Neural cell (in vitro differentiated cells): ENCODE measurements at regions not wholly inside any gene's neighbourhood (a gene's known extent, or its start where the extent isn't known, plus 50 kb on each side); places are given as distances from the start of the nearest gene placed in this dataset.

ENCODE experiments used
- H2AFZ ChIP-seq: fragments of 200-600, 300-800 bp; sonication (generic), shearing (Covaris generic); 2 replicates; pipeline ENCODE4 v1.6.0; 2014; ENCODE audit warnings: low read depth, mild to moderate bottlenecking, antibody characterized with exemption, low read length, moderate library complexity
- H3F3A ChIP-seq: fragments of 200-600 bp; shearing (Covaris generic); 2 replicates; pipeline ENCODE4 v1.6.1; 2016; ENCODE audit warnings: mild to moderate bottlenecking, moderate library complexity, mixed read lengths, antibody characterized with exemption, low read length; ENCODE audit not compliant: insufficient read depth, poor library complexity, severe bottlenecking
- H3K27ac ChIP-seq: fragments of 200-600, 300-800 bp; sonication (generic), shearing (Covaris generic); 2 replicates; pipeline ENCODE4 v1.5.1; 2014; ENCODE audit warnings: mild to moderate bottlenecking, low read length, moderate library complexity
- H3K27me3 ChIP-seq: fragments of 300-800, 200-600 bp; sonication (generic), shearing (Covaris generic); 2 replicates; pipeline ENCODE4 v1.6.0; 2014; ENCODE audit warnings: mild to moderate bottlenecking, low read depth, low read length, moderate library complexity; ENCODE audit not compliant: insufficient read depth
- H3K36me3 ChIP-seq: fragments of 300-800, 200-600 bp; sonication (generic), shearing (Covaris generic); 2 replicates; pipeline ENCODE4 v1.5.1; 2014; ENCODE audit warnings: mild to moderate bottlenecking, antibody characterized with exemption, low read length, moderate library complexity; ENCODE audit not compliant: insufficient read depth
- H3K4me2 ChIP-seq: fragments of 300-800, 200-600 bp; sonication (generic), shearing (Covaris generic); 2 replicates; pipeline ENCODE4 v1.6.0; 2014; ENCODE audit warnings: mild to moderate bottlenecking, low read length
- H3K4me3 ChIP-seq: fragments of 300-800, 200-600 bp; sonication (generic), shearing (Covaris generic); 2 replicates; pipeline ENCODE4 v1.5.1; 2014; ENCODE audit warnings: mild to moderate bottlenecking, low read length, moderate library complexity
- H3K79me2 ChIP-seq: fragments of 200-600 bp; shearing (Covaris generic); replicated peaks from 2 replicates; pipeline ENCODE4 v1.6.0; 2014; ENCODE audit warnings: mild to moderate bottlenecking, low read length, moderate library complexity; ENCODE audit not compliant: insufficient read depth
- H3K9ac ChIP-seq: fragments of 300-800, 200-600 bp; sonication (generic), shearing (Covaris generic); 2 replicates; pipeline ENCODE4 v1.6.1; 2016; ENCODE audit warnings: mild to moderate bottlenecking, low read length, mixed read lengths
- H3K9me2 ChIP-seq: fragments of 200-600 bp; shearing (Covaris generic); 2 replicates; pipeline ENCODE4 v1.6.1; 2016; ENCODE audit warnings: mild to moderate bottlenecking, low read length, mixed read lengths; ENCODE audit not compliant: insufficient read depth
- H3K9me3 ChIP-seq: fragments of 200-600, 300-800 bp; sonication (generic), shearing (Covaris generic); 2 replicates; pipeline ENCODE4 v1.6.1; 2016; ENCODE audit warnings: mild to moderate bottlenecking, mixed run types, low read length, moderate library complexity, mixed read lengths
- H4K20me1 ChIP-seq: fragments of 200-600 bp; shearing (Covaris generic); 2 replicates; pipeline ENCODE4 v1.6.1; 2016; ENCODE audit warnings: mild to moderate bottlenecking, mixed run types; ENCODE audit not compliant: insufficient read depth
- EP300 ChIP-seq: fragments of 450-650 bp; conservative IDR thresholded peaks from 2 replicates; pipeline ENCODE4 v1.6.1; 2014; ENCODE audit warnings: antibody characterized with exemption, mild to moderate bottlenecking, moderate library complexity; ENCODE audit not compliant: poor library complexity, severe bottlenecking
- EZH2 ChIP-seq: fragments of 200-600, 300-800 bp; shearing (Covaris generic), sonication (generic); IDR thresholded peaks from 2 replicates; pipeline ENCODE4 v1.6.1; 2014; ENCODE audit warnings: antibody characterized with exemption, low read length, borderline replicate concordance, mild to moderate bottlenecking; ENCODE audit not compliant: insufficient read depth, poor library complexity, severe bottlenecking
- MXI1 ChIP-seq: fragments of 450-650 bp; conservative IDR thresholded peaks from 2 replicates; pipeline ENCODE4 v1.6.1; 2014; ENCODE audit warnings: antibody characterized with exemption, mild to moderate bottlenecking; ENCODE audit not compliant: poor library complexity, severe bottlenecking
- POLR2AphosphoS5 ChIP-seq: IDR thresholded peaks from 2 replicates; pipeline ENCODE4 v1.6.1; 2012
- RAD21 ChIP-seq: fragments of 450-650 bp; conservative IDR thresholded peaks from 2 replicates; pipeline ENCODE4 v1.6.1; 2014; ENCODE audit warnings: antibody characterized with exemption, mild to moderate bottlenecking, moderate library complexity
- SMC3 ChIP-seq: fragments of 450-650 bp; conservative IDR thresholded peaks from 2 replicates; pipeline ENCODE4 v1.6.1; 2014; ENCODE audit warnings: antibody characterized with exemption, mild to moderate bottlenecking, moderate library complexity; ENCODE audit not compliant: poor library complexity
- TAF1 ChIP-seq: IDR thresholded peaks from 2 replicates; pipeline ENCODE4 v1.6.1; 2012; ENCODE audit warnings: low read depth
- TF ChIP-seq, protein P1 (sequence below): fragments of 450-650 bp; IDR thresholded peaks from 2 replicates; pipeline ENCODE4 v1.5.1; 2014; ENCODE audit warnings: antibody characterized with exemption, mild to moderate bottlenecking, moderate library complexity; ENCODE audit not compliant: poor library complexity, severe bottlenecking
- TF ChIP-seq, protein P2 (sequence below): IDR thresholded peaks from 2 replicates; pipeline ENCODE4 v1.6.1; 2012; ENCODE audit warnings: borderline replicate concordance

- Histone ChIP-seq H3K27ac (no peak overlapping the region), H3K4me3 (no peak overlapping the region), H3K9ac (no peak overlapping the region), H2AFZ (no peak overlapping the region), H3K9me3 (no peaks in the 10 kb centered on the region), H3F3A (no peaks in the 10 kb centered on the region), H4K20me1 (no peaks in the 10 kb centered on the region), H3K9me2 (no peaks in the 10 kb centered on the region), H3K27me3 (no peaks in the 10 kb centered on the region), H3K79me2 (no peaks in the 10 kb centered on the region), H3K36me3 (no peaks in the 10 kb centered on the region), H3K4me2 (no peak overlapping the region)
- TF ChIP-seq EZH2 (no peak), TAF1 (no peak)
- TF ChIP-seq, protein P1, sequence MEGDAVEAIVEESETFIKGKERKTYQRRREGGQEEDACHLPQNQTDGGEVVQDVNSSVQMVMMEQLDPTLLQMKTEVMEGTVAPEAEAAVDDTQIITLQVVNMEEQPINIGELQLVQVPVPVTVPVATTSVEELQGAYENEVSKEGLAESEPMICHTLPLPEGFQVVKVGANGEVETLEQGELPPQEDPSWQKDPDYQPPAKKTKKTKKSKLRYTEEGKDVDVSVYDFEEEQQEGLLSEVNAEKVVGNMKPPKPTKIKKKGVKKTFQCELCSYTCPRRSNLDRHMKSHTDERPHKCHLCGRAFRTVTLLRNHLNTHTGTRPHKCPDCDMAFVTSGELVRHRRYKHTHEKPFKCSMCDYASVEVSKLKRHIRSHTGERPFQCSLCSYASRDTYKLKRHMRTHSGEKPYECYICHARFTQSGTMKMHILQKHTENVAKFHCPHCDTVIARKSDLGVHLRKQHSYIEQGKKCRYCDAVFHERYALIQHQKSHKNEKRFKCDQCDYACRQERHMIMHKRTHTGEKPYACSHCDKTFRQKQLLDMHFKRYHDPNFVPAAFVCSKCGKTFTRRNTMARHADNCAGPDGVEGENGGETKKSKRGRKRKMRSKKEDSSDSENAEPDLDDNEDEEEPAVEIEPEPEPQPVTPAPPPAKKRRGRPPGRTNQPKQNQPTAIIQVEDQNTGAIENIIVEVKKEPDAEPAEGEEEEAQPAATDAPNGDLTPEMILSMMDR: no peak
- TF ChIP-seq, protein P2, sequence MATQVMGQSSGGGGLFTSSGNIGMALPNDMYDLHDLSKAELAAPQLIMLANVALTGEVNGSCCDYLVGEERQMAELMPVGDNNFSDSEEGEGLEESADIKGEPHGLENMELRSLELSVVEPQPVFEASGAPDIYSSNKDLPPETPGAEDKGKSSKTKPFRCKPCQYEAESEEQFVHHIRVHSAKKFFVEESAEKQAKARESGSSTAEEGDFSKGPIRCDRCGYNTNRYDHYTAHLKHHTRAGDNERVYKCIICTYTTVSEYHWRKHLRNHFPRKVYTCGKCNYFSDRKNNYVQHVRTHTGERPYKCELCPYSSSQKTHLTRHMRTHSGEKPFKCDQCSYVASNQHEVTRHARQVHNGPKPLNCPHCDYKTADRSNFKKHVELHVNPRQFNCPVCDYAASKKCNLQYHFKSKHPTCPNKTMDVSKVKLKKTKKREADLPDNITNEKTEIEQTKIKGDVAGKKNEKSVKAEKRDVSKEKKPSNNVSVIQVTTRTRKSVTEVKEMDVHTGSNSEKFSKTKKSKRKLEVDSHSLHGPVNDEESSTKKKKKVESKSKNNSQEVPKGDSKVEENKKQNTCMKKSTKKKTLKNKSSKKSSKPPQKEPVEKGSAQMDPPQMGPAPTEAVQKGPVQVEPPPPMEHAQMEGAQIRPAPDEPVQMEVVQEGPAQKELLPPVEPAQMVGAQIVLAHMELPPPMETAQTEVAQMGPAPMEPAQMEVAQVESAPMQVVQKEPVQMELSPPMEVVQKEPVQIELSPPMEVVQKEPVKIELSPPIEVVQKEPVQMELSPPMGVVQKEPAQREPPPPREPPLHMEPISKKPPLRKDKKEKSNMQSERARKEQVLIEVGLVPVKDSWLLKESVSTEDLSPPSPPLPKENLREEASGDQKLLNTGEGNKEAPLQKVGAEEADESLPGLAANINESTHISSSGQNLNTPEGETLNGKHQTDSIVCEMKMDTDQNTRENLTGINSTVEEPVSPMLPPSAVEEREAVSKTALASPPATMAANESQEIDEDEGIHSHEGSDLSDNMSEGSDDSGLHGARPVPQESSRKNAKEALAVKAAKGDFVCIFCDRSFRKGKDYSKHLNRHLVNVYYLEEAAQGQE: no peak
Observed at GRCh38 chr10:2891073-2891769, 176.1 kb upstream of the PFKP start.

DNA sequence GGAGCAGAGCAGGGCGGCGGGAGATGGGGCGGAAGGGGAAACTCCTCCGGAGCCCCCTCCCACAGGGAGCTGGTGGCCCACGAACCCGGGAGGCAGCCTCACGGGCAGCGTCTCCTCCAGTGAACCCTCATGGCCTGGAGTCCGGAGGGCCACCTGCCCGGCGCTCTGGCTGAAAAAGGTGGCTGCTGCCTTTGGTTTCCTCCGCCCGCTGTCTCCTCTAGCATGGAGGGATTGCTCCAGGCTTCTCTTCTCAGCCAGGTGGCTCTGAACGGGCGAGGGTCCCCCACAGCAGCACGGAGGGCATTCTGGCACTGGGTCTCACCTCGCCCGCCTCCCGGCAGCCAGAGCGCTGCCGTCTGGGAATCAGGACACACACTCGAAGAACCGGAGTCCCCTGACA, 177.3 kb upstream of the PFKP start:
- Histone ChIP-seq H3K36me3 (no peaks in the 10 kb centered on the region), H3K9ac (no peak overlapping the region), H3K27ac (no peak overlapping the region), H2AFZ (no peak overlapping the region), H3K9me3 (no peaks in the 10 kb centered on the region), H3K4me3 (no peak overlapping the region), H3K27me3 (no peaks in the 10 kb centered on the region), H4K20me1 (no peaks in the 10 kb centered on the region), H3K9me2 (no peaks in the 10 kb centered on the region), H3K79me2 (no peaks in the 10 kb centered on the region), H3K4me2 (no peak overlapping the region), H3F3A (no peaks in the 10 kb centered on the region)
- TF ChIP-seq SMC3 (no peak), EZH2 (no peak), POLR2AphosphoS5 (no peak), EP300 (no peak), MXI1 (no peak), TAF1 (no peak), RAD21 (no peak)
- TF ChIP-seq, protein P2: no peak
- TF ChIP-seq, protein P1: no peak
